CD4-positive, alpha-beta T cell treated with Interferon gamma for 1 hour (primary cell): ENCODE measurements at regions not wholly inside any gene's neighbourhood (a gene's known extent, or its start where the extent isn't known, plus 50 kb on each side); places are given as distances from the start of the nearest gene placed in this dataset.

ENCODE experiments used
- DNase-seq: peaks from one replicate; pipeline ENCODE4 v3.0.0-alpha.2; 2020

DNA sequence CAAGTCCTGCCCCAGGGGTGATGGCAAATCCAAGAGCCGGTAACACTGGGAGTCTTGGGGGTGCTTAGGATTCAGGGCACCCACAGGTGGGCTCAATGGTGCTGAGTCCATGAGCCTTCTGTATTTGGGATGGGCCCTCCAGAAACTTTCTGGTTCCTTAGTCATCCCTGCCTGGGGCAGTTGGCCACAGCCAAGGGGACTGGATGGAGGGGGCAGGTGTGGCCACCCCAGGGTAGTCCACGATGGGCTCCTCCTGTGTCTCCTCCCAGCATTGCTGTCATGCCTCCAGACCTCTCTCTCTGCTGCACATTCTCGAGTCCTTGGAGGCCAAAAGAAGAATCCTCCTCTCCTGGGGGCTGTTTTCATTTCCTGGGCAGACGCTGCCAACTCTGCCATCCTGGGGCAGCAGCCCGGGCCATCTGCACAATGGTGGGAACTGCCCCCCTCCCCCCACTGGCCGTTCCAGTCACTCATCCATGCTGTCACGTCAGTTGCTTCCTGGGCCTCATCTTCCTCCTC lies 158.0 kb upstream of the TWIST2 start:
- no peak for DNase-seq

DNA sequence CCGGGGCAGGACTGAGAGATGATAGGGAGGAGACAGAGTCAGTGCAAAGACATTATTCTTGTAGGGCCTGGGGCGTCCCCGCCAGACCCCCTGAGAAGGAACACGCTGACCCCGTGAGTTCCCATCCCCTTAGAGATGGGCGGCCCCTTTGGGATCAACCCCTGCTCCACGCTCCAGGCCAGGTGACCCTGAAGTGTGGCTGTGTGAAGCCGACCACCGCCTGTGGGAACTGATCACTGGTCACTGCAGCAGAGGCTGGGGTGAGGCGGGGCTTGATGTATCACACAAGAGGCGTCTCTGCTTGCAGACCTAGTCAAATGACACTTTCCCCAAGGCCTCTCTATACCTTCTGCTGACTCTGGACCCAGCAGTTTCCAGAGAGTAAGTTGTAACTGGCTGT lies 157.4 kb upstream of the TWIST2 start:
- no peak for DNase-seq

DNA sequence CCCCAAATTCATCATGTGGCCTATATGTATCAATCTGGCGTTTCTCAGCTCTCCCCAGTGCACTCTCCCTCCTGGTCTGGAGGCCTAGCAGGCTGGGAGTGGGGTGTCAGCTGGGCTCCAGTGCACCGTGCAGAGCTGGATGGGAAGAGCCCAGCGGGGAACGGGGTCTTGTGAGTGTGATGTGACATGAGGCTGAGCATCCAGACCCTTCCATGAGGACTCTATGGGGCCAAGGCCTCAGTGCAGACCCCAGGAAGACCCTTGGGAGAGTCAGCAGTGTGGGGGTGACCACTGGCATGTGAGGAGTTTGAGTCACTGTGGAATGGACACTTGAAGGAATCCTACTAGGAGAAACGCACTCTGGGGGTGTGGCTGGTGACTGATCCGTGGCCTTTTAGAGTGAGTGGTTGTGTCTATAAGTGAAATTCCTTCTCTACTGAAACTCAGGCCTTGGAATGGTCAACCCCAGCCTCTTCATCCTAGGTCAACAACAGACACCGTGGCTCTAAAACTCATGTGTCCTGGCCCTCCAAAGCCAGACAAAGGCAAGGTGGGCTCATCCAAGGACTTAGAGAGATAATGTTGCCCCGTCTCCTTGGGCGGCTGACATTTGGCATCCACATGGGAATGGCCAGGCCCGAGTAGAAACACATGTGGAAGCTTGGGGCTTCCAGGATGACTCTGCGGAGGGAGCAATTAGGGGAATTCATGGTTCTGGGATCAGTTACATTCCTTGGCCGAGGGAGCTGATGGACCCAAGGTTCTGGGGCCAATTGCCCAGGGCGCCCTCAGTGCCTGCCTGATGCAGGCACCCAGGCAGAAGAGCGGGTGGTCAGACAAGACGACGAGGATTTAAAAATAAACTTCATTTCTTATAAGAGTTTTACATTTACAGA lies 156.0 kb upstream of the TWIST2 start:
- no peak for DNase-seq

DNA sequence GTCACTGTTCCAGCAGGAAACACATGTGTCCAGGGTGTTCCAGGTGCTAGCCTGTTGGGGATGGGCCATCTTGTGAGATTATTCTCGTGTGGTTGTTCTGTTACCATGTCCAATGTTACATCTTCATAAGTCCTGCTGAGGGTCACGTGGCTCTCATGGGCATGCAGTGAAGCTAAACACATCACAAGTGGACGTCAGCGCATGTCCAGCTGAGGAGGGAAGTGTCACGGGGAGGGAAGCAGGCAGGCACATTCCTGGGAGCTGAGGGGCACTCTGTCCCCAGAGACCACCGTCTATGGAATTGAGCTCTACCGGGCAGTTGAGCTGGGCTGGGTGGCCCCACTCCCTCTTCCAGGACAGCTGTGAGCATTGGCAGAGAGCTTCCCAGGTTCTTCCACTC lies 155.3 kb upstream of the TWIST2 start:
- DNase-seq: no peak

DNA sequence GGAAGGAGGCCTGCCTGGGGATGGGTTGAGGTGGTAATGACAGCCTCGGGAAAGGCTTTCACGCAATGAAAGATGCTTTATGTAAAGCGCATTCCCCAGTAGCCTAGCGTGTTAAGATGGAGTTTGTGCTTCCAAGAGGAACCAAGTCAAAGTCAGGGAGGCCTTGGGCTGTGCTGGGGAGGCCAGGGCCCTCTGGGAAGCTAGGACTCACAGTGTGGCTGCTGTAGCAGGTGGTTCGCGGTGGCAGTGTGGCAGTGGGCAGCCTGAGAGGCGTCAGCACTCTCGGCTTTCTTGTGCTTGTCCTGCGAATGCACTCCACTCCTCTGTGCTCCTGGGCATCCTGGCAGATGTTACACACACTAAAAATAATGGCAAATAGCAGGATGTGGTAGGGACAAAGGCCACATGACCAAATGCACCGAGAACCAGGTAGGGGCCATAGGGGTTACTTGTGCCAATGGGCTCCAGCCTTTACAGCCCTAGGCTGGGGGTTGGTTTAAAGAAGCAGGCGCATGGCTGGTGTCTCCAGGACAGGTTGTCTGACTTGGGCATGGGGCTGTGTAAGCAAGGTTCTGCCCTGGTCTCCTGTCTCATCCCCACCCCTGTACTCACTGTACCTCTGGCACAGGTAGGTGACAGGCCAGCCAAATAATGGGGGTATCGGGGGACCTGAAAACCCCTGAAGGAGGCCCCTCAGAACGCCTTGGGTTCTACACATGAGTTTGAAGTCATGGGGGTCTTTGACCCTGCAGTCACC lies 154.4 kb upstream of the TWIST2 start:
- DNase-seq: no peak

DNA sequence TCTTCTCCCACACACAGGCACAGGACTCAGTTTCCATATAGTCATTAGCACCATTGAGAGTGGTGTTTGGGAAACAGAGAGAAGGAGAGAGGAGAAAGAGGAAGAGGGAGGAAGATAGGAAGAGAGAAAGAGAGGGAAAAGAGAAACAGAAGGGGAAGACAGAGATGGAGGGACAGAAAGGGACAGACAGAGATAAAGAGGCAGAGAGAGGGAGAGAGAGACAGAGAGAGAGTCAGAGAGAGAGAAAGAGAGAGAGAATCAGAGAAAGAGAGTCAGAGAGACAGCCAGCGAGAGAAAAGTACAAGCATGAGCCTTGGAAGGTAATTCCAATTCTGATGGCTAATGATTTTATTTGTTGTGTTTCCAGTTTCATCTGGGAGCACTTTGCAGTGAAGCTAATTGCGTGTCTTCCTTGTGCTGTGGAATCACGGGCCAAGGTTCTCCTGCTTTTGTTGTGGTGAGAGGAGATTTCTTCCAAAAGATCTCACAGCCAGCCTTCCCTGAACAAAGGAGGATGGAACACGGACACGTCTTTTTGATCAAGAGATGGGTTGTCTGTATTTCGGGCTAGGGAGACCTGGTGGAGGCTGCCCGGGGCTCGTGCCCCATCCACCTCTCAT lies 153.6 kb upstream of the TWIST2 start:
- no peak for DNase-seq

DNA sequence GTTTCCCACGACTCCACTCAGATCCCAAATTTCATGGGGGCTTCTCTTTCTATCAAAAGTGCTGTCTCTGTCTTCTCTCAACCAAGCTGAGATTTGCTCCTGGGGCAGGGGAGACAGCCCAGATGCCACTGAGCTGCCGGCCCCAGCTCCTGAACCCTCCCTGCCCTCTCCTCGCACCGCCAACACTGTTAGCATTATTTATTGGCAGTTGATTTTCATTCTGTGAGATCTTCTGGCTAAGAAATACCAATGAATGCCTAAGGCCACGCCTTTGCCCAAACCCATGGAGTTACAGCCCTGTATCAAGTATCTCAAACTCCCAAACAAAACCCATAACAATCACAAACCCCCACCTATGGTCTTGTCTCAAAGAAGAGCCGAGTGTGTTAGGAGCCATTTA lies 153.0 kb upstream of the TWIST2 start:
- no peak for DNase-seq

DNA sequence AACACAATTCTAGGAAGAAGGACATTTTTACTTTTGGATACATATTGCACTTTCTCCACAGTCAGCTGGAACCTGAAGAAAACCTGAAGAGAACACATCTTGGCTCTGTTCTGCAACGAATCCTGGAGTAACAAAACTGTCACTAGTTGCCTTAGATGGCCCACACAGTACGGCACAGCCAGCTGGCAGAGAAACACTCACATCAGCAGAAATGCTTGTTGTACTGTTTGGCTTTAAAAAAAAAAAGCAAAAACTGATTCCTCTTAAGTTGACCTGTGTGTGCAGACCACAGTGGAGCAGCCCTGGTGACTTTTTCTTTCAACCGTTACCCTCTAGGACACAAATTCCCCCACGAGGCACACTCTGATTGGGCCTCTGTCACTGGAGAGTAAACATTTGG lies 152.3 kb upstream of the TWIST2 start:
- DNase-seq: no peak

DNA sequence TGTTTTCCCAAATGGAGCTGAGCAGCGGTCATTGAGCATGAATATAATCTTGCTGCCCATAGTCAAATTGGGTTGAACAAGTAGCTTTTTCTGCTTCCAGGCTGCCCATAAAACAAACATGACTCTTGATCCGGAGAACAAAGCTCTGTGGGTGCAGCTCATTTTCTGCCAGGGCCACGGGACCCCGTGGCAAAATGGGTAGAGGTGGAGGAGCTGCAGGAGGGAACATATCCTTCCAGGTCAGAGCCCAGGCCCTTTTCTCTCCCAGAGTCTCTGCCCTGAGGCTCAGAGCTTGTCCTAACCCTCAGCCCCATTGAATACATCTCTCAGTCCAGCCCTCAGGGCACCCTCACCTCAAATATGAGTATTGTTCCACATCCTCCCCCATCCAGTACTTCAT lies 151.6 kb upstream of the TWIST2 start:
- DNase-seq: no peak

DNA sequence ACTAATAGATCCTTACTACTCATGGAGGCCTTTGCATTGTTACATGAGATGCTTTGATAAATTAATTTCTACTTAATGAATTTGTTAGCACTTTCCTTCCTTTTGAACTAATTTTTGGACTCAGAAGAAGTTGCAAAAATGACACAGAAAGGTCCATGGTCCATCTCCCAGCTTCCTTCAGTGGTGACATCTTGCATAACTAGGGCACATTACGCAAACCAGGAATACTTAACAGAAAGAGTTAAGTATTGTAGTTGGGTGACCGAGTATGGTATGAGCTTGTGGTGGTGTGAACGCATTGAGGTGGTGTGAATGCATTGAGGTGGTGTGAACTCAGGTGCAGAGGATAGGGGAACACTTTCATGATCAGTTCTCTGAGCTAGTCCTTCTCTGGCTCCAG lies 151.1 kb upstream of the TWIST2 start:
- DNase-seq: no peak

DNA sequence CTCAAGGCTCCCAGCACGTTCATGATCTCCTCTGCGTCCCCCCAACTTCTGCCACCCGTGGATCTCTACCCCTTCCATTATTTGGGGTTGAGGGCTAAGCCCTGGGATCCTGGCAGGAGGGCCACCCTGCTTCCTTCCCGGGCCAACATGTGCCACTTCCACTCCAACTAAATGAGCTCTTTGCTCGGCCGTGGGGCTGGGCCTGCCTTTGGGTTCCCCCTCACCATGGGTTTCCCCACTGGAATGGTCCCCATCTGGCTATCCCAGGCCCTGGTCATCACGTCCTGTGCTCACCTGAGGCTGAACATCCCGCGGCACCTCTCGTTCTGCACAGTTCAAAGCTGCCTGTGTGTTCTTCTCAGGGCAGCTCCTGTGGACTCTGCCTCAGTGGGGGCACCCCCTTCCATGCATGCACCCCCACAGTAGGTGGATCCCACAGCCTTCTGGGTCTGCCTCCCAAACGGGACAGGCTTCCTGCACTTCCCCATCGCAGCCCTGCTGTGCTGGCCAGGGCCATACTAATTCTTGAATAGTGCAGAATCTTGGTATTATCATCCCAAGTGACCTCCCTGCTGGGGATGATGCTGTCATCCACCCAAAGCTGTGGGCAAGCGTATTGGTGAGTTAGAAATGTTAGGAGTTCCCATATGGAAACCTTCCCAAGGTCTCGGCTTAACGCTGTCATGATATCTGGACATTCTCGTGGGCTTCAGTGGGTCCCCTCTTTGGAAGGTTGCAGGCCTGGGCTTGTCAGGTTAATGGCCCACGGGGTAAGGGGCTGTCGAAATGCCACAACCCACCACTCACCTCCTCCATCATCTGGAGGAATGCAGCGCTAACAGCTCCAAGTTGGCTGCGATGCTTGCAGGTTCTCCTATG lies 150.5 kb upstream of the TWIST2 start:
- no peak for DNase-seq

DNA sequence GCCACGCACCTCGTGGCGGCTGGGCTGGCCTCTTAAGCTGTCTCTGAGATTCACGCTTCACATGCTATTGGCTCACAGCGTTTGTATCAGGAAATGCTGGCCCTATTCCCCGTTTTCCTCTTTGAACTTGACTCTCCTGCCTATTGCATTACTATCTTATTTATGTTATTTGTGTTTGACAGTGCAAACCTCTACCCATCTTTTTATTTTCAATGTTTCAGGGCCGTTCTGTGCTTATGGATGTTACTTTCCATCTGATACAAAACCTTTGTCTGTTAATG lies 149.9 kb upstream of the TWIST2 start:
- DNase-seq: no peak

DNA sequence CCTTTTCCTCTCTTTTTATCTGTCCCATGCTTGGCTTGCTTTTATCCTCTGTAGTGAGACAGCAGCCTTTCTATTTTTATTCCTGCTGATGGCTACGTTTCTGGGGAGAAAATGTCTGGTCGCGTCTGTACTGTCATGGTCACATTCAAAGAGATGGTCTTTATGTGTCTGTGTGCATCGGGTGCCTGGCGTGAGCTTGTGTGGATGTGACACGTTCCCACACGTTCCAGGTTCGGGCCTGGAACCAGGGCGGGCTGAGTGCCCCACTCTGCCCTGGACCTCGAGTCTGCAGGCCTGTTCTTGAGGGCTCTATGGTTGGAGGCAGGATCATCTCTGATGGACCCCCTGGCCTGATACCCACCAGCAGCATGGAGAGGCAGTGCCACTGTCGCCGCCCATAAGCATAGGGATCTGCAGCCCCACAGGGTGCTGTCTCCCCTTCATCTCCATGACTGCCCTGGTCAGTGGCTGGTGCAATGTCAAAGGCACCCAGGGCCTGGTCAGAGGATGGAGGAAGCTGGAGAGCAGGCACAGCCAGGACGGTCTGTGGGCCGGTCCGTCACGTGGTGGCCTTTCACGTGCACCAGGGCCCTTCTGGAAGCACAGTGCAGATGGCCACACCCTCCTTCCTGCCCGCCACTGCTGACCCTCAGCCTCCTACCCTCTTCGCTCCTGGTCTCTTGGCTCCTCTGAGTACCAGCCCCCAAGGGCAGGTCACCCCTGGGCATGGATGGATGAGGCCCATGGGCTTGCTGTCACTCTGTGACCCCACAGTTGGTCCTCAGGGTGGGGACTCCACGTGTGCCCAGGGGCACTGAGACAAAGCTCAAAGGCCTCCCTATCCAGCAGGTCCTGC lies 149.2 kb upstream of the TWIST2 start:
- no peak for DNase-seq

DNA sequence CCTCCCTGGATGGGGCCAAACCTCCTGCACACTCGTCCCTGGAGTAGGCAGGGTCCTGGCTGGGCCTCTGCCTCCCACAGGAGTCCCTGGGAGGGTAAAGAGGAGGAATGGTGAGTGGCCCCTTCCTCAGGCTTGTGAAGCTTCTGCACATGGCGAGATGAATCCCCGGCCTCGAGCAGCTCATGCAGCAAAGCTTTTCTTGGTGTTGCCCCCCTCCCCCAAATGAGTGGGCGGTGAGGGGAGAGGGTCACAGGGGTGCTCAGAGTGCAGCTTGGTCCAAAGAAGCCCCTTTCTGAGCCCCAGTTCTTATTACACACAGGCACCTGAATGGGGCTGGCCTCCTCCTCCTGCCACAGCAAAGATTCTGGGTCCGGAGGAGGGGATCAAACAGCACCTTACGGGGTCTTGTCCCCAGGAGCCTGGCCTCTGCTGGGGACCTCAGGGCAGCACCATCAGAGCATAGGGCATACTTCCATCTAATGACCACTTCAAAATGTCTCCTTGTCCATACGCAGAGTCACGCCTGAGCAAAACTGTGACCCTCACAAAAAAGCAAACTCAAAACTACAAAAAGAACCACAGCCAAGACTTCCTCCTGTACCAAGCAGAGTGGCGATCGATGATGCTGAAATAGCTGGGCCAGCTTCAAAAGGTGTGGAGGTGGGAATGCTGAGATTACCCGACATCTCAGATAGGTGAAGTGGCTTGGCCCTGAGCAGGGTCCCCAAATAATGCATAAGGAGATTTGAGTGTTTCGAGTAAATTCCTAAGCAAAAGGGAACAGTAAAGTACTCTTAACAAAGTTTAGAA lies 148.4 kb upstream of the TWIST2 start:
- DNase-seq: no peak

DNA sequence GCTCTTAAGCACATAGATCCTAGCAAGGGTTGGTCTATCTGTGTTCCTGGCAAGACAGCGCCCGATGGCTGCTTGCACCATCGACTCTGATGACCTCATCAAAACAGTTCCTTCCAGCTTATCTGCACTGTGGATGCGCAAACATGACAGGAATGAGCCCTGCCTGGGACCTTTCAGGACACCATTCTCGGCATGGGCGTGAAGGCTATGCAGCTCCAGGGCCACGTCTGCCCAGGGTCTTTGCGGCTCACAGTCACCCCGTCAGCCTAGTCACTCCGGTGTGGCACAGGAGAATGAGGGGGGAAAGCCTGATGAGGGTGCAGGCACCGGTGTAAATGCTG lies 147.8 kb upstream of the TWIST2 start:
- DNase-seq: no peak

DNA sequence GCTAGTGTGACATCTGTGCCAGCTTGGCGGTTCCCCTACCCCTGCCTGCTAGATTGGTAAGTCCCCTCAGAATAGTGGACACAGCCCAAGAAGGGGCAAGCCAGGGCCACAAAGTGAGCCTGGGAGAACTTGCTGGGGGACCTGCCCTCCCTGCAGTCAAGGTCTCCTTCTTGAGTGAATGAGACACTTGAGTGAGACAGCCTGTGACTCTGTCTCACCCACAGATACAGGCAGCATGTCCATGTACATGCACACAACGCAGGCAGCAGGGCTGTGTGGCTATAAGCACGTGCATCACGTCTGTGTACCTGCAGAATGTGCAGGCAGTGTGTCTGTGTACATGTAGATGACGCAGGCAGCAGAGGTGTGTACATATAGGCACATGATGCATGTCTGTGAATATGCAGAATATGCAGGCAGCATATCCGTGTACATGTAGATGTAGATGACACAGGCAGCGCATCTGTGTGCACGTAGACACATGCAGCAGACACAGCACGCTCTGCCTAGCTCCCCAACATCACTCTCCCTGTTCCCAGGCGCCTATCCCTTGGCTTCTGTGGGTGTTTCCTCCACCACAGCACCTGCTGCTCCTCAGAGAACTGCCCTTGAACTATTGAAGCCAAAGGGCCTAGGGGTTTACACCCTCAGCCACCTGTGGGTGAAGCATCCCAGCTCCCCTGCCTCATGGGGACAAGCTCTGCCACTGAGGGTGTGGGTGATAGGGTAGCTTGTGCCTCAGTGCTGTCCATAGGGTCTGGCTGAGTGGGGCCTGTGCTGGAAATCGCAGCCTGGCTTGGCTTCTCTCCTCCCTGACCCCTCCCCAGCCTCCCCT lies 147.2 kb upstream of the TWIST2 start:
- DNase-seq: no peak

DNA sequence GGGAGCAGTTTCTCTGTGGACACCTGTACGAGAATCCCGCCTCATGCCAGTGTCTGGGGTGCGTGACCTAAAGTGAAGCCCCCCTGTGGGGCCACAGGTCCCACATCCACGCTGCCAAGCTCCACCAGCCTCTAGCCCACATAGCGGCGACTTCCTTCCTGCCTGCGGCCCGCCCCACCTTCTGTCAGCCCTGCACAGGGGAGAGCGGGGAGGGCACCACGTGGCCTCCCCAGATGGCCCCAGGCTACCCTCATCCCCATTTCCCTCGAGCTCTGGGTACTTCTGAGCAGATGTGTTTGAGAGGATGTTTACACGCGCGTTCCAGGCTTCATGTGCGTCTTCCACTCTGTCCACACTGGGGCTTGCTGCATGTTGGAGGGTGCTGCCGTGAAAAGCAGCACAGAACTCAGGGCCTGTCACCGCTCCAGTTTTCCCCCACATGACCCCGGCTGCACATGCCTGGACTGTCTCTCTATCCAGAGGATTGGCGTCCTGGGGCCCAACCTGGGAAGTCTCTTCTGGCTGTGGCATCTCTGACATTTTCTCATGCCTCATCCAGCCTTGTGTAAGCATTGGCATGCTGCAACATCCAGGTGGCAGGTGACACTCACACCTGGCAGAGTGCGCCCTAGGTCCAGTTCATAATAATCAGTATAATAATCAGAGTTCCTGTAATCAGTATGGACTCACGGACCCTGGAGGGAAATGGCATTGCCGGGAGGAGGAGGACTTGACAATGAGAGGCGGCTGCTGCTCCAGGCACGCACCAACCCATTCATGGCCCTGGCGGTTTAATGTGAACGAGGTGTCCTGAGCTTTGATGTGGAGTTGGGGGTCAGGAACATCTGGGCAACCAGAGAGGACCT lies 146.3 kb upstream of the TWIST2 start:
- no peak for DNase-seq

DNA sequence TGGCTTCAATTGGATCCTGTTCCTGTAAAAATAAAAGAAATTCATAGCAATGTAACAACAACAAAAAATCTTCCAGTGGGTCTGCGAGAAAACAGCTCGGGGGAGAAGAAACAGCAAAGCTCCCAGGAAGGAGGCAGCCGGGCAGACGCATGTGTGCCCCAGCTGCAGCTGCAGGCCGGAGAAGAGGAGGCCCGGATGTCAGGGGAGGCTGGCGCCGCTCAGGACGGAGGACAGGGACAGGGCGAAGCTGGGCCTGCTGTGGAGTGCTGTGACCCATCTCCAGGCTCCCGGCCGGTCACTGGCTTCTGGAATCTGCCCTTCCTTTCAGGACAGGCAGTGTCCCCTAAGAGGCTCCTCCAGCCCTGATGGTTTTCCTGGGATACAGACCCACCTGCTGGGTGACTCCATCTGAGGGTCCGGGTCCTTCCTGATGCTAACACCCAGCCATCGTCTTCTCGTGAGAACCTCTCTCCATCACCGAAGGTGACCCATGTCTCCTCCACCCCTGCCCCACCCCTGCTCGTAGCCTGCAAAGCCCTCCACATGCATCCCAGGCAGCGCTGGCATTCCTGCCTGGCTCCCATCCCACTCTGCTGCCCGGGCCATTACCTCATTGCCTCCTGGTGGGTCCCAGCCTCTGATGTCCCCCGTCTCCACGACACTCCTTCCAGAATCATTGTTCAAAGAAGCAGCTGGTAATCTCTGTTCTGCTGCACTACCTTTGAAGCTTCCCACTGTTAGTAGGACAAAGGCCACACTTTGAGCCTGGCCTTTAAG lies 145.4 kb upstream of the TWIST2 start:
- DNase-seq: no peak
